ENCODE measurements at regions not wholly inside any gene's neighbourhood (a gene's known extent, or its start where the extent isn't known, plus 50 kb on each side); places are given as distances from the start of the nearest gene placed in this dataset.

DNA sequence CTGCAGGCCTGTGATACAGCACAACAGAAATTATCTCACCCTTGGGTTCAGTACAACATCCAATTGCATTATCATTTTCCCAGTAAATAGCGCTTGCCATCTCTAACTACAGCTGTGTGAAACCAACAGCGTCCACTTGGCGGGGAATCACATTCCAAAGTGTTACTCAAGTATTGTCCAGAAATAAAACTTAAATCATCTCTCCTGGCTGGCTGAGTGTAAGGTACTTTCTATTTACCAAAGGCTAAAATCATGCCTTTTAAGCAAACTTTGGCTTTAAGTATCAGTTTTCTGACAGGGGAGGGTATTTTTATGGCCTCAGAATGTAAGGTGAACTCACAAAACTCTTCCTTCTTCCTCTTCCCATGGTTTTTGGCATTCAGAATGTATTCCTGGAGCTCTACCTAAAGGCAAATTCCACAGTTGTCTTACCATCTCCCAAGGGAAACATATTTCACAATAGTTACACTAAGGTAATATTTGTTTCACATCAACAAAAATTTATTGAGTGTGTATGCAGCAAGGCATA, 205.6 kb upstream of the MPDZ start:
- TF ChIP-seq POLR2A (IDR thresholded peaks at IDR 0.05; ENCODE audit: low read depth, low read length): no peak
- no peak for TF ChIP-seq POLR2AphosphoS5 (IDR thresholded peaks at IDR 0.05; ENCODE audit: low read depth, low read length)
- TF ChIP-seq TAF1 (IDR thresholded peaks at IDR 0.05; ENCODE audit: borderline replicate concordance, low read depth, low read length): no peak

All from GM12892 (cell line).